Subcutaneous abdominal adipose tissue (tissue), 5 donors: ENCODE measurements at regions not wholly inside any gene's neighbourhood (a gene's known extent, or its start where the extent isn't known, plus 50 kb on each side); places are given as distances from the start of the nearest gene placed in this dataset.

Experiments
- H3K27ac ChIP-seq: one replicate; pipeline ENCODE4 v1.7.0; 2013; ENCODE audit warnings: low read depth, mild to moderate bottlenecking, inconsistent platforms, low read length, moderate library complexity
- H3K27me3 ChIP-seq, 5 donors: one replicate each; pipeline ENCODE4 v1.7.0; 2013; ENCODE audit warnings: low read length in 5 of 5, inconsistent platforms in 1 of 5; ENCODE audit not compliant: control insufficient read depth in 5 of 5, insufficient read depth in 4 of 5
- H3K36me3 ChIP-seq, 5 donors: one replicate each; pipeline ENCODE4 v1.7.0; 2013; ENCODE audit warnings: low read length in 5 of 5; ENCODE audit not compliant: control insufficient read depth in 5 of 5, insufficient read depth in 5 of 5
- H3K4me1 ChIP-seq, 5 donors: one replicate each; pipeline ENCODE4 v1.7.0; 2013; ENCODE audit warnings: low read length in 5 of 5, mild to moderate bottlenecking in 3 of 5, moderate library complexity in 1 of 5; ENCODE audit not compliant: control insufficient read depth in 5 of 5, insufficient read depth in 5 of 5
- H3K4me3 ChIP-seq, 5 donors: one replicate each; pipeline ENCODE4 v1.7.0; 2013; ENCODE audit warnings: low read length in 5 of 5, low read depth in 1 of 5
- H3K9ac ChIP-seq, 5 donors: one replicate each; pipeline ENCODE4 v1.7.0; 2013; ENCODE audit warnings: low read length in 5 of 5, mild to moderate bottlenecking in 4 of 5, moderate library complexity in 3 of 5
- H3K9me3 ChIP-seq, 5 donors: one replicate each; pipeline ENCODE4 v1.7.0; 2013; ENCODE audit warnings: low read length in 5 of 5; ENCODE audit not compliant: control insufficient read depth in 5 of 5
- donor health status: healthy.
- donor health status: healthy.
- donor health status: healthy.
- donor health status: healthy.
- donor health status: healthy.

DNA sequence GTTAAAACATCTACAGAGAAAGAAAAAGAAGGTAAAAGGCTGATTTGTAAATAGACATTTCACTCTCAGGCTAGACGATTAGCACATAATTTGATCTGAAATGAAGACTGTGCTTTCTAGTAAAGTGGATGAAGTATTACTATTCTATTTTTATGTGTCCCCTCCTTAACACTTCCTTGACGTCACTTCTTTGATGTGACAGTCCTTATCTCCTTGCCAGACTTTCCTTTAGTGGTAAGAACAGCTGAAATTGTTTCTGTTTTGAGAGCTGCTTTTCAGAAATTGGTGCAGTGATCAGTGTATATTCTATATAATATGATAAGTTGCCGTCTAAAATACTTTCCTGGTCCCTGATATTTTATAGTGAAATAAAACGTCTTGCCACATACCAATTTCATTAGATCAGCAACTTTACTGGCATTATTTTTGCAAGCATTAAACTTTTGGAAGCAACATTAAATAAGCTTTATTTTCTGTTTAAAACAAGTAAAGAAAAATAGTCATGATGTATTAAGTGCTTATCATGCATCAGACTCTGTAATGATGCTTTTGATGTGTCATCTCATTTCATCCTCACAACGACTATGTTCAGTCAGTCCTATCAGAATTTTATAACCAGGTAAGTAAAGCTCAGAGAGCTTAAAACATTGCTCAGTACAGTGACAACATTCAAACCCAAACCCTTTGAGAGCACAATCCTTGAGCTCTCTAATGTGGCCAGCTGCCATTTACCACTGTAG is 210.3 kb upstream of the PCDH9 start:
- H3K4me1 ChIP-seq: no peaks in the 10 kb centered on the region
- no peak overlapping the region for H3K27ac ChIP-seq

GRCh38 chr13:67439365-67439764 is 209.2 kb upstream of the PCDH9 start:
- no peaks in the 10 kb centered on the region for H3K4me1 ChIP-seq
- no peaks in the 10 kb centered on the region for H3K36me3 ChIP-seq
- no peak overlapping the region for H3K9ac ChIP-seq
- H3K27ac ChIP-seq: no peak overlapping the region
- H3K27me3 ChIP-seq: no peaks in the 10 kb centered on the region
- no peaks in the 10 kb centered on the region for H3K9me3 ChIP-seq
- no peak overlapping the region for H3K4me3 ChIP-seq

More for the DNA sequence above, 210.3 kb upstream of the PCDH9 start:
- Histone ChIP-seq H3K27me3 (no peaks in the 10 kb centered on the region), H3K9me3 (no peaks in the 10 kb centered on the region), H3K36me3 (no peaks in the 10 kb centered on the region), H3K9ac (no peak overlapping the region), H3K4me3 (no peak overlapping the region)

GRCh38 chr13:67438465-67438864 is 208.3 kb upstream of the PCDH9 start:
- Histone ChIP-seq H3K4me3 (no peak overlapping the region), H3K9ac (no peak overlapping the region), H3K27ac (no peak overlapping the region), H3K27me3 (no peaks in the 10 kb centered on the region), H3K36me3 (no peaks in the 10 kb centered on the region), H3K9me3 (no peaks in the 10 kb centered on the region), H3K4me1 (no peaks in the 10 kb centered on the region)

- Histone ChIP-seq H3K4me3 (no peak overlapping the region), H3K9ac (no peak overlapping the region), H3K4me1 (no peaks in the 10 kb centered on the region), H3K9me3 (no peaks in the 10 kb centered on the region), H3K27me3 (no peaks in the 10 kb centered on the region), H3K27ac (no peak overlapping the region), H3K36me3 (no peaks in the 10 kb centered on the region)
Observed at GRCh38 chr13:67437244-67437643, 207.1 kb upstream of the PCDH9 start.

GRCh38 chr13:67421475-67421874 is 191.3 kb upstream of the PCDH9 start:
- no peak overlapping the region for H3K4me3 ChIP-seq
- no peaks in the 10 kb centered on the region for H3K9me3 ChIP-seq
- H3K27me3 ChIP-seq: no peaks in the 10 kb centered on the region
- no peak overlapping the region for H3K9ac ChIP-seq
- no peaks in the 10 kb centered on the region for H3K36me3 ChIP-seq
- no peak overlapping the region for H3K27ac ChIP-seq
- H3K4me1 ChIP-seq: no peaks in the 10 kb centered on the region

DNA sequence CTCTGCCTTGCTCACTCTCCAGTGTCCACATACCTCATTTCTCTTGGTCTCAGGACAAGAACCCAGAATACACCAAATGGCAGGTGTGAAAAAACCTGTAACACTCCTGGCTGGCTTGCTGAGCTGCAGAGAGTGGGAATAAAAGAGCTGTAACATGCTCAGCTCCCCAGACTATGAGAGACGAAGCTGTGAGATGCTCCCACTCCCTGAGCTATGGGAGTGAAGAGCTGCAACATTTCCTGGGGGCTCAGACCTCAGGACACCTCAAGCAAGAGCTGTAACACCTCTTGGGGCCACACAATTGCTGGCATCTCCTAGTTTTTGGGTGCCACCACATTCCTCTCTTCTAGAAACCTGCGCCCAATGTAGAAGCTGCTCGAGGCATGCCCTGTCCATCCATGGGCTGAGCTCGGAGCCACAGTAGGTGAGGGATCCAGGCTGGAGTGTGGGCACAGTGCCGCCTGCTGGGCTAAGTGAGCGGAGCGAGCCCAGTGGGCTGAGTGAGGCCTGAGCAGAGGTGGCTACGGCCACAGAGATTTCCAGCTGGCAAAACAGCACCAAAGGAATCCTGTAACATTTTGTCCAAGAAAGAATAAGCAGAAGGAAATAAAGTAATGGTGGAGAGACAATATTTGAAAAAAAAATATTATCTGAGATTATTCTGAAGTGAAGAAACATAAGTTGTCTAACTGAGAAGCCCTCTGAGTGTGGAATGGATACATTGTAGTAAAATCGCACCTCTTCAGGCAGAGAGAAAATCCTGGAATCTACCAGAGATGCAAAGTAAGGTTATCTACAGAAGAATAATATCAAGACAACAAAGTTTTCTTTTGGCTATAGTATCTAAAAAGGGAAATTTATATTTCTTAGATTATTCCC is 186.2 kb upstream of the PCDH9 start:
- Histone ChIP-seq H3K36me3 (no peaks in the 10 kb centered on the region), H3K9me3 (no peaks in the 10 kb centered on the region), H3K9ac (no peak overlapping the region), H3K4me3 (no peak overlapping the region), H3K4me1 (no peaks in the 10 kb centered on the region), H3K27me3 (no peaks in the 10 kb centered on the region), H3K27ac (no peak overlapping the region)

- Histone ChIP-seq H3K9me3 (no peaks in the 10 kb centered on the region), H3K36me3 (no peaks in the 10 kb centered on the region), H3K27ac (no peak overlapping the region), H3K4me1 (no peaks in the 10 kb centered on the region), H3K9ac (no peak overlapping the region), H3K4me3 (no peak overlapping the region), H3K27me3 (no peaks in the 10 kb centered on the region)
Observed at GRCh38 chr13:67410645-67411044, 180.5 kb upstream of the PCDH9 start.

- no peak overlapping the region for H3K27ac ChIP-seq
- H3K9ac ChIP-seq: no peak overlapping the region
- H3K4me1 ChIP-seq: no peaks in the 10 kb centered on the region
- no peaks in the 10 kb centered on the region for H3K36me3 ChIP-seq
- H3K27me3 ChIP-seq: no peaks in the 10 kb centered on the region
- H3K4me3 ChIP-seq: no peak overlapping the region
- no peaks in the 10 kb centered on the region for H3K9me3 ChIP-seq
Observed at GRCh38 chr13:67408798-67409197, 178.7 kb upstream of the PCDH9 start.

GRCh38 chr13:67402546-67402945 is 172.4 kb upstream of the PCDH9 start:
- Histone ChIP-seq H3K9me3 (no peaks in the 10 kb centered on the region), H3K27me3 (no peaks in the 10 kb centered on the region), H3K36me3 (no peaks in the 10 kb centered on the region), H3K27ac (no peak overlapping the region), H3K4me1 (no peaks in the 10 kb centered on the region), H3K4me3 (no peak overlapping the region), H3K9ac (no peak overlapping the region)

- Histone ChIP-seq H3K9me3 (no peaks in the 10 kb centered on the region), H3K4me1 (no peaks in the 10 kb centered on the region), H3K27me3 (no peaks in the 10 kb centered on the region), H3K36me3 (no peaks in the 10 kb centered on the region), H3K27ac (no peak overlapping the region), H3K9ac (no peak overlapping the region), H3K4me3 (no peak overlapping the region)
Observed at GRCh38 chr13:67395577-67395976, 165.4 kb upstream of the PCDH9 start.
